ENCODE measurements at regions not wholly inside any gene's neighbourhood (a gene's known extent, or its start where the extent isn't known, plus 50 kb on each side); places are given as distances from the start of the nearest gene placed in this dataset.

DNA sequence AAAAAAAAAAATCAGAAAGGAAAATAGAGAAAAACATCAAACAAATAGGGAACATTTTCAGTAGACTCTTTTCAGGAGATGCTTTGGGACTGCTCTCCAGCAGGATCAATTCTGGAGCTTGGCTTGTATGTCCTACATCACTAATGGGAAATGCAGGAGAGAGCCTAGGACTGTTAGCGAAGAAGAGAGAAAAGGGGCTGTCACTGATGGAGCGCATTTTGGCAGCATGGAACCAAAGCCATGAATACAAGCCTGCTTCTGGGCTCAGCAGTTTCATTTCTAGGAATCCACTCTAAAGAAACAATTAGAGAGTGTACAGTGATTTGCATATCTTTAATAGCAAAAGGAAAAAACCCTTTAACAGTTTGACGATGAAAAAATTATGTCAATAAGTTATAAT, 203.9 kb downstream of the NUFIP1 start:
- TF ChIP-seq, protein P1, sequence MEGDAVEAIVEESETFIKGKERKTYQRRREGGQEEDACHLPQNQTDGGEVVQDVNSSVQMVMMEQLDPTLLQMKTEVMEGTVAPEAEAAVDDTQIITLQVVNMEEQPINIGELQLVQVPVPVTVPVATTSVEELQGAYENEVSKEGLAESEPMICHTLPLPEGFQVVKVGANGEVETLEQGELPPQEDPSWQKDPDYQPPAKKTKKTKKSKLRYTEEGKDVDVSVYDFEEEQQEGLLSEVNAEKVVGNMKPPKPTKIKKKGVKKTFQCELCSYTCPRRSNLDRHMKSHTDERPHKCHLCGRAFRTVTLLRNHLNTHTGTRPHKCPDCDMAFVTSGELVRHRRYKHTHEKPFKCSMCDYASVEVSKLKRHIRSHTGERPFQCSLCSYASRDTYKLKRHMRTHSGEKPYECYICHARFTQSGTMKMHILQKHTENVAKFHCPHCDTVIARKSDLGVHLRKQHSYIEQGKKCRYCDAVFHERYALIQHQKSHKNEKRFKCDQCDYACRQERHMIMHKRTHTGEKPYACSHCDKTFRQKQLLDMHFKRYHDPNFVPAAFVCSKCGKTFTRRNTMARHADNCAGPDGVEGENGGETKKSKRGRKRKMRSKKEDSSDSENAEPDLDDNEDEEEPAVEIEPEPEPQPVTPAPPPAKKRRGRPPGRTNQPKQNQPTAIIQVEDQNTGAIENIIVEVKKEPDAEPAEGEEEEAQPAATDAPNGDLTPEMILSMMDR (IDR thresholded peaks at IDR 0.05; ENCODE audit: extremely low read depth in 1 of 2, insufficient read depth in 1 of 2, low read depth in 1 of 2, low read length in 2 of 2) = no peak
- TF ChIP-seq POLR2A (IDR thresholded peaks at IDR 0.05; ENCODE audit: low read depth, low read length) = no peak
- TF ChIP-seq MAX (IDR thresholded peaks at IDR 0.05; ENCODE audit: insufficient read depth, insufficient read length) = no peak
- TF ChIP-seq POLR2AphosphoS5 (IDR thresholded peaks at IDR 0.05; ENCODE audit: insufficient read depth, low read depth, low read length) = no peak
- TF ChIP-seq EZH2 (IDR thresholded peaks at IDR 0.05; ENCODE audit: borderline replicate concordance, low read depth, low read length, severe bottlenecking) = no peak
- TF ChIP-seq FOS (IDR thresholded peaks at IDR 0.05; ENCODE audit: borderline replicate concordance, insufficient read depth, low read length) = no peak
- TF ChIP-seq JUN (IDR thresholded peaks at IDR 0.05; ENCODE audit: borderline replicate concordance, insufficient read depth, insufficient read length, low read depth) = no peak
- TF ChIP-seq MYC (IDR thresholded peaks at IDR 0.05; ENCODE audit: low read depth, low read length) = no peak
- TF ChIP-seq GATA2 (IDR thresholded peaks at IDR 0.05; ENCODE audit: insufficient read depth, insufficient read length, low read depth, low read length) = no peak
